IMR-90 (cell line): ENCODE measurements at regions not wholly inside any gene's neighbourhood (a gene's known extent, or its start where the extent isn't known, plus 50 kb on each side); places are given as distances from the start of the nearest gene placed in this dataset.
A peak's percentile ranks its signal among the peaks of the same experiment; 100 is the strongest.

Source experiments
- CEBPB ChIP-seq: IDR thresholded peaks from 2 replicates; pipeline ENCODE4 v1.6.1; 2012; ENCODE audit warnings: low read depth, low read length, improper control_type of control experiment
- CHD1 ChIP-seq: IDR thresholded peaks from 2 replicates; pipeline ENCODE4 v1.6.1; 2012; ENCODE audit warnings: low read depth, low read length, improper control_type of control experiment
- FOS ChIP-seq: fragments of 150-350 bp; IDR thresholded peaks from 2 replicates; pipeline ENCODE4 v1.6.1; 2016; ENCODE audit warnings: low read depth, low read length
- MAFK ChIP-seq: IDR thresholded peaks from 2 replicates; pipeline ENCODE4 v1.6.1; 2012; ENCODE audit warnings: low read depth, low read length, improper control_type of control experiment
- MAZ ChIP-seq: IDR thresholded peaks from 2 replicates; pipeline ENCODE4 v1.6.1; 2012; ENCODE audit warnings: low read depth, mild to moderate bottlenecking, low read length, improper control_type of control experiment, moderate library complexity, borderline replicate concordance
- POLR2A ChIP-seq: IDR thresholded peaks from 2 replicates; pipeline ENCODE4 v1.6.1; 2012; ENCODE audit warnings: mild to moderate bottlenecking, low read depth, low read length
- RAD21 ChIP-seq: IDR thresholded peaks from 2 replicates; pipeline ENCODE4 v1.6.1; 2012; ENCODE audit warnings: low read length, improper control_type of control experiment
- RFX5 ChIP-seq: IDR thresholded peaks from 2 replicates; pipeline ENCODE4 v1.8.0; 2012; ENCODE audit warnings: low read depth, mild to moderate bottlenecking, low read length, moderate library complexity
- TF ChIP-seq, protein P1 (sequence below): conservative IDR thresholded peaks from 2 replicates; pipeline ENCODE4 v1.5.1; 2012; ENCODE audit warnings: mild to moderate bottlenecking, low read depth, low read length, improper control_type of control experiment
- TF ChIP-seq, protein P2 (sequence below): fragments of 150-350 bp; IDR thresholded peaks from 2 replicates; pipeline ENCODE4 v1.6.1; 2016; ENCODE audit warnings: low read depth, mild to moderate bottlenecking, low read length, moderate library complexity, borderline replicate concordance
- TF ChIP-seq, protein P3 (sequence below): fragments of 150-350 bp; IDR thresholded peaks from 2 replicates; pipeline ENCODE4 v1.6.1; 2017; ENCODE audit warnings: mild to moderate bottlenecking, antibody characterized with exemption, low read length, low read depth

DNA sequence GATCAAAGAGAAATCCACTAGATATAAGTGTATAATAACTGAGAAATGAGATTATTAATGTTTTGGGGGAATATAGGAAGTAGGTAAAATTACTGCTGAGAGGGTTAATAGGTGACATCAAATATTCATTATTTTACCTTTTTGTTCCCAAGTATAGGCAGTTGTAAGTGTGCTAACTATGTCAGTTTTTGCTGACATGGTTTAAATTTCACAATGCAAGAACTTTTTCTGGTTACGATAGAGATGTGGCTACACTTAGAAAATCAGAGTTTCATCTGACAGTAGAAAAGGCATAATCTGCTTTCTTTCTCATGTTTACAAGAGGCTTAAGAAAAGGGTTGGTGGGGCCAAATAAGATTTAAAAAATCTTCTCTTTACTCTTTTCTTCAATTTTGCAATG is 235.0 kb upstream of the DPPA4 start:
- TF ChIP-seq, protein P1, sequence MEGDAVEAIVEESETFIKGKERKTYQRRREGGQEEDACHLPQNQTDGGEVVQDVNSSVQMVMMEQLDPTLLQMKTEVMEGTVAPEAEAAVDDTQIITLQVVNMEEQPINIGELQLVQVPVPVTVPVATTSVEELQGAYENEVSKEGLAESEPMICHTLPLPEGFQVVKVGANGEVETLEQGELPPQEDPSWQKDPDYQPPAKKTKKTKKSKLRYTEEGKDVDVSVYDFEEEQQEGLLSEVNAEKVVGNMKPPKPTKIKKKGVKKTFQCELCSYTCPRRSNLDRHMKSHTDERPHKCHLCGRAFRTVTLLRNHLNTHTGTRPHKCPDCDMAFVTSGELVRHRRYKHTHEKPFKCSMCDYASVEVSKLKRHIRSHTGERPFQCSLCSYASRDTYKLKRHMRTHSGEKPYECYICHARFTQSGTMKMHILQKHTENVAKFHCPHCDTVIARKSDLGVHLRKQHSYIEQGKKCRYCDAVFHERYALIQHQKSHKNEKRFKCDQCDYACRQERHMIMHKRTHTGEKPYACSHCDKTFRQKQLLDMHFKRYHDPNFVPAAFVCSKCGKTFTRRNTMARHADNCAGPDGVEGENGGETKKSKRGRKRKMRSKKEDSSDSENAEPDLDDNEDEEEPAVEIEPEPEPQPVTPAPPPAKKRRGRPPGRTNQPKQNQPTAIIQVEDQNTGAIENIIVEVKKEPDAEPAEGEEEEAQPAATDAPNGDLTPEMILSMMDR = no peak
- TF ChIP-seq CHD1 = no peak
- TF ChIP-seq, protein P2, sequence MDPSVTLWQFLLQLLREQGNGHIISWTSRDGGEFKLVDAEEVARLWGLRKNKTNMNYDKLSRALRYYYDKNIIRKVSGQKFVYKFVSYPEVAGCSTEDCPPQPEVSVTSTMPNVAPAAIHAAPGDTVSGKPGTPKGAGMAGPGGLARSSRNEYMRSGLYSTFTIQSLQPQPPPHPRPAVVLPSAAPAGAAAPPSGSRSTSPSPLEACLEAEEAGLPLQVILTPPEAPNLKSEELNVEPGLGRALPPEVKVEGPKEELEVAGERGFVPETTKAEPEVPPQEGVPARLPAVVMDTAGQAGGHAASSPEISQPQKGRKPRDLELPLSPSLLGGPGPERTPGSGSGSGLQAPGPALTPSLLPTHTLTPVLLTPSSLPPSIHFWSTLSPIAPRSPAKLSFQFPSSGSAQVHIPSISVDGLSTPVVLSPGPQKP = no peak
- TF ChIP-seq POLR2A = no peak
- no peak for TF ChIP-seq FOS
- no peak for TF ChIP-seq MAZ
- no peak for TF ChIP-seq RAD21
- TF ChIP-seq, protein P3, sequence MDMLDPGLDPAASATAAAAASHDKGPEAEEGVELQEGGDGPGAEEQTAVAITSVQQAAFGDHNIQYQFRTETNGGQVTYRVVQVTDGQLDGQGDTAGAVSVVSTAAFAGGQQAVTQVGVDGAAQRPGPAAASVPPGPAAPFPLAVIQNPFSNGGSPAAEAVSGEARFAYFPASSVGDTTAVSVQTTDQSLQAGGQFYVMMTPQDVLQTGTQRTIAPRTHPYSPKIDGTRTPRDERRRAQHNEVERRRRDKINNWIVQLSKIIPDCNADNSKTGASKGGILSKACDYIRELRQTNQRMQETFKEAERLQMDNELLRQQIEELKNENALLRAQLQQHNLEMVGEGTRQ = no peak
- no peak for TF ChIP-seq RFX5
- no peak for TF ChIP-seq CEBPB
- peak; percentile 91 for TF ChIP-seq MAFK
